Fibroblast of the aortic adventitia (primary cell): ENCODE measurements at regions not wholly inside any gene's neighbourhood (a gene's known extent, or its start where the extent isn't known, plus 50 kb on each side); places are given as distances from the start of the nearest gene placed in this dataset.

ENCODE experiments used
- DNase-seq: peaks from one replicate; pipeline ENCODE4 v3.0.0-alpha.2; 2010; ENCODE audit warnings: low read depth
- H3K4me3 ChIP-seq: 2 replicates; pipeline ENCODE4 v1.5.1; 2011; ENCODE audit warnings: low read depth, mild to moderate bottlenecking, control low read depth, low read length, moderate library complexity
- CTCF ChIP-seq: IDR thresholded peaks from 2 replicates; pipeline ENCODE4 v1.5.1; 2011; ENCODE audit warnings: mild to moderate bottlenecking, low read length, control low read depth, inconsistent platforms; ENCODE audit not compliant: insufficient read depth

- no peak for TF ChIP-seq CTCF
- no peak overlapping the region for H3K4me3 ChIP-seq
- no peak for DNase-seq
Observed at GRCh38 chr10:85188770-85189484, 860.5 kb downstream of the CCSER2 start.

GRCh38 chr10:85193796-85194195, 865.4 kb downstream of the CCSER2 start:
- TF ChIP-seq CTCF: no peak
- no peak overlapping the region for H3K4me3 ChIP-seq
- DNase-seq: no peak

- no peak for DNase-seq
- no peak for TF ChIP-seq CTCF
- H3K4me3 ChIP-seq: no peak overlapping the region
Observed at GRCh38 chr10:85194706-85195105, 866.3 kb downstream of the CCSER2 start.

- no peak overlapping the region for H3K4me3 ChIP-seq
- no peak for TF ChIP-seq CTCF
- DNase-seq: no peak
Observed at GRCh38 chr10:85195596-85195995, 867.2 kb downstream of the CCSER2 start.

GRCh38 chr10:85204814-85205213, 876.4 kb downstream of the CCSER2 start:
- TF ChIP-seq CTCF: no peak
- H3K4me3 ChIP-seq: no peak overlapping the region

GRCh38 chr10:85212526-85212925, 884.1 kb downstream of the CCSER2 start:
- TF ChIP-seq CTCF: no peak
- H3K4me3 ChIP-seq: no peak overlapping the region
- DNase-seq: no peak

More at GRCh38 chr10:85204814-85205213, 876.4 kb downstream of the CCSER2 start:
- DNase-seq: no peak

GRCh38 chr10:85213493-85213892, 885.1 kb downstream of the CCSER2 start:
- no peak for TF ChIP-seq CTCF
- DNase-seq: no peak
- H3K4me3 ChIP-seq: no peak overlapping the region
